Urinary bladder (tissue), 3 donors: ENCODE measurements at regions not wholly inside any gene's neighbourhood (a gene's known extent, or its start where the extent isn't known, plus 50 kb on each side); places are given as distances from the start of the nearest gene placed in this dataset.

ENCODE experiments used
- DNase-seq: peaks from one replicate; pipeline ENCODE4 v3.0.0-alpha.2; 2015; ENCODE audit errors: extremely low spot score
- H3K27ac ChIP-seq: one replicate; pipeline ENCODE4 v1.5.1; 2013; ENCODE audit warnings: low read depth, mild to moderate bottlenecking, moderate library complexity
- H3K36me3 ChIP-seq: one replicate; pipeline ENCODE4 v1.6.1; 2013; ENCODE audit warnings: mild to moderate bottlenecking, moderate library complexity; ENCODE audit not compliant: insufficient read depth
- H3K4me1 ChIP-seq: one replicate; pipeline ENCODE4 v1.6.1; 2013; ENCODE audit warnings: mild to moderate bottlenecking, moderate library complexity; ENCODE audit not compliant: insufficient read depth
- H3K4me3 ChIP-seq: one replicate; pipeline ENCODE4 v1.5.1; 2013; ENCODE audit warnings: low read depth, low read length
- WGBS: extraction: QIAGEN DNeasy Blood & Tissue Kit; methylation state at CpG from one replicate; pipeline ENCODE4 v1.1.7; 2013; 5-methylcytosine and 5-hydroxymethylcytosine counted together
- donor health status: healthy with polysubstance abuse.
- donor health status: healthy.

DNA sequence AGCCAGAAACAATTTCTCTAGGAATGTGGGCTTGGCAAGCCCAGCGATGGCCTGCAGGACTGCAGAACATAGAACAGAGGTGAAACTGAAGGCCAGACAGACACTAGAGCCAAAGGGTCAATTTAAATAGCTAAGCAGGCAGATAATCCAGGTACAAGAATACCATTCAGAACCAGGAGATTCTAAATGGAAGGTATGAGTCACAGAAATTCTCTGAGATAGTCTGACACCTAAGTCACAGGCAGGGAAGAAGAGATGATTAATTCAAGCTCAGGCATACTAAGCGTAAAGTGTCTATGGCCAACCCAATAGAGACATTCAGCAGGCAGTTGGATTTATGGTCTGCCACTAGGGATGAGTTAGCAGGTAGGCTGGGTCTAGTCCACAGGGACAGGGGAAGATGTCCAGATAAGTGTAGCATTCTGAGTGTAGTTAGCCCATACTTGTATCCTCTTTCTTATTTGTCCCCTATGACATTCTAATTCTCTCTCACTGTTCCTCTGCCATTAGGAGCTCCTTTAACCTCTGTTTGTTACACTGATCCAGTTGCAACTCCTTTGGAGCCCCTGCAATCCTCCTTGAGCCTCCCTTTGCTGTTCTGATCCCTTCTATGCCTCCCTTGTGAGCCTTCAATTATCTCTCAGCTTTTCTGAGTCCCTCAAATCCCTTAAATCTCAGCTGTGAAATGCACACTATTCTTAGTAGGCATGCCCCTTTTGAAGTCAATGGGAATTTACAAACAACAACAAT, 383.8 kb downstream of the LMO4 start:
- WGBS, result 45% methylated on average over 2 of the region's 2 CpGs
- H3K4me3 ChIP-seq, result no peak overlapping the region
- no peaks in the 10 kb centered on the region for H3K36me3 ChIP-seq
- no peak for DNase-seq
- no peaks in the 10 kb centered on the region for H3K4me1 ChIP-seq
- H3K27ac ChIP-seq, result no peak overlapping the region

DNA sequence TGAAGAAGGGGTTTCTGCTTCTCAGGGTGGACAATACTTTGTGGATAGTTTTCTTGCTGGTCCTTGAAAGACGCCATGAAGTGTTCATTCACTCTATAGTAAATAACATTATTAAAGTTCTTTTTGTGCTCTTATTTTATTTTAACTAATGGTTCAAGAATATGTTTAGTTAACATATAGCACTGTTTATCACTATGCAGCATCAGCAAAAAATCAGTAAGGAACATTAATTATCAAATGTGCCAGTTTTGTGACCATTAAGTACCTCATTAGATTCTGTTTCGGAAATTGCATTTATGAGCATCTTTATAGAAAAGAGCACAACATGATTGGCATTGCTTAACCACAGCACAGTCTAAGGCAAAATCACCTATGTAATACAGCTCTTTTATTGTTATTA, 385.6 kb downstream of the LMO4 start:
- no peaks in the 10 kb centered on the region for H3K4me1 ChIP-seq
- 98% methylated on average over 2 of the region's 2 CpGs for WGBS
- no peak for DNase-seq
- no peaks in the 10 kb centered on the region for H3K36me3 ChIP-seq
- H3K27ac ChIP-seq, result no peak overlapping the region
- no peak overlapping the region for H3K4me3 ChIP-seq

DNA sequence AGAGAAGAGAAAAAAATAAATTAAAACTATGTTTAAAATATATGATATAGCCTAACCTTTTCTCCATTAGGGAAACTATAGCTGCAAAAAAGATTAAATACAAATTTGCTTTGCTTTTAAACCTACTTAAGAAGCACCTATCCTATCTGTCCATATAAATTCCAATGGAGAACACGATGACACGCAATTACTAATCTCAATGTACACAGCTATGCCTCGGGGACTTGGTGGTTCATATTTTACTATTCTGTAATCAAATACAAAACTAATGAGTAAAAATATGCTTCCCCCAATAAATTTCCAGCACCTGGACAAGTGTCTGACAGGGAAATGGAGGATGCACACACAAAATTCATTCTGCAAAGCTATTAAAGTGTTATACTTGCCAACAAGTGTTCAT, 386.4 kb downstream of the LMO4 start:
- H3K27ac ChIP-seq, result no peak overlapping the region
- no peak overlapping the region for H3K4me3 ChIP-seq
- H3K36me3 ChIP-seq, result no peaks in the 10 kb centered on the region
- no peak for DNase-seq
- 50% methylated on average over 3 of the region's 3 CpGs for WGBS
- no peaks in the 10 kb centered on the region for H3K4me1 ChIP-seq

DNA sequence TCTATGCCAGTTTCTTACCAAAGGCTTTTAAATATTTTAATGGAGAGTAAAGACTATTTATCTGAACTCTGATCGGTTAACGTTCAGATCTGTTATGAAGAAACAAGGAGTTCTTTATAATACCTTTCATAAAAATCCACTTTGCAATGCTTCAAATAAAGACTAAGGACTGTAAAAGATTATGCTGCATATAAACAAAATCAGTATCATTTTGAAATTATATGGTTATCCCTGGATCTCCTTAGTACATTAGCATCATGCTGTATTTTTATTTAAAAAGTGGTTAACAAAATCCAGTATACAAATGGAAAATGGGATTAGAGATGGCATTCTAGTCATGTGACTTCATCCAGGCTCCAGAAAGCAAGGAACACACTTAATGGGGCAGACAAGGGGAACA, 386.8 kb downstream of the LMO4 start:
- no peak for DNase-seq
- H3K4me1 ChIP-seq, result no peaks in the 10 kb centered on the region
- H3K36me3 ChIP-seq, result no peaks in the 10 kb centered on the region
- WGBS, result 17% methylated on average over 2 of the region's 2 CpGs
- no peak overlapping the region for H3K27ac ChIP-seq
- no peak overlapping the region for H3K4me3 ChIP-seq

DNA sequence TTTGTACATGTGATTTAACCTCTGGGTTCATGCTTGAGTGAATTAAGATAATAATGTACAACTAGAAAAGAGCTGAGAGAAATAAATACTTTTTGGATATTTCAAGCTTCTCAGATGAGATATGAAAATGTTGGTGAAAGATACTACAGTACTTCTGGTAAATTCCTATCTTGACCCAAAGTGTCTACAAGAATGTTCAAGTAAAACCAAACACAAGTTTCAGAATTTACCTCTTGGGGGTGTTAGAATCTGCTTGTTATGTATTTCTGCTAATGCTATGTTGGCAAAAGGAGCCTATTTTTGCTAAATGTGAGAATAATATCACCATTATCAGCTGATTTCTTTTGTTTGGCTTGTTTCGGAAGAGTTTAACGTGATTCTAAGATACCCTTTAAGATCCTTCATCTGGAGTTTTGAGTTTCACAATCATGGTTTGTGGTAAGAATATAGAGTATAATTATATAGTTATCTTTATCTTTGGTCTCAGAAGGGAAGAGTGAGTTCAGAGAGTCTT, 388.5 kb downstream of the LMO4 start:
- Histone ChIP-seq H3K36me3 (no peaks in the 10 kb centered on the region), H3K4me1 (no peaks in the 10 kb centered on the region), H3K4me3 (no peak overlapping the region), H3K27ac (no peak overlapping the region)
- DNase-seq, result no peak
- WGBS, result 81% methylated on average over 2 of the region's 2 CpGs

DNA sequence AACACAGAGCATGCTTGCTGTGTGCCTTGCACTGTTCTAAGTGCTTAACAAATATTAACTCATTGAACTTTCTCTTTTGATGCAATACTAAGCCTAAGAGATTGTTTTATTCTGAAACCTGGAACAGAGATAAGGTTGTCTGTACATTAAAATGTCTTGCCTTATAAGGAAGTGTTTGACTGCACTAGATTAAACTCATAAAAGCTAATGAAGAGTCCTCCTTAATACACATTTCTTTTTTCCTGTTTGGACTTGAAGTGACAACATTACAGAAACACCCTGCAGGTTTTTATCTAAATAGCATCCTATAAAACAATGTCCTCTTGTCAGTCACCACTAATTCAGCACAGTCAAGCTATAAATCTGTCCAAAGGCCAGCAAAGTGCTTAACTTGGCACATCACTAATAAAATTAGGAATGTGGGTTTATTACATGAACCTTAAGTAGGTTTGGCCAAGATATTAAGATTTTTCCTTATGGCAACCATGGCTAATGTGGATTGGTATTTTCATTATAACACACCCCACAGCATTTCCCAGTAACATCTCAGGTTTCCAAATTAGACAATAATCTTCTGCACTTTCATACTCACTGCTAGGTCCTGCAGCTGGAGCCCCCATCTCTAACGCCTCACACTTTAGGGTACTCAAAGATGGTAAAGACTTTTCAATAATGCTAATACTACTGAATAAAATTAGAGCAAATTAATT, 389.7 kb downstream of the LMO4 start:
- DNase-seq, result no peak
- Histone ChIP-seq H3K4me3 (no peak overlapping the region), H3K36me3 (no peaks in the 10 kb centered on the region), H3K4me1 (no peaks in the 10 kb centered on the region), H3K27ac (no peak overlapping the region)
- 70% methylated on average over 1 of the region's 1 CpG for WGBS

DNA sequence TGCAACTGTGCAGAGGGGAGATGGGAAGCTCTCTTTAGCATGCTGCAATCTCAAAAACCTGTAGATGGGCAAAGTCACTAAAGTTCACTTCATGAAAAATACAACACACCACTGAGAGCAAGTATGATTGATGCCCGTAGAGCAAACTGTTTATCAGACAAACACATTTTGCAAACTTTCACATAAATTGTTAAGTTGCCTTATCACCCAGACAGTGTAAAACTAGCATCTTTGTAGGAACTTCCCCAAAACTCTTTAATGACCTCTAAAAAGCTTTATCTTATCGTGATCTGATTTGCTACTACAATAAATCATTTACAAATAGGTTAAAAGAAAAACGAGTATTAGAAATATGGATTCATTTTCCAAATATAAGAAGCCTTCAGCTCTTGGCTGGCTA, 391.0 kb downstream of the LMO4 start:
- Histone ChIP-seq H3K4me1 (no peaks in the 10 kb centered on the region), H3K4me3 (no peak overlapping the region), H3K27ac (no peak overlapping the region), H3K36me3 (no peaks in the 10 kb centered on the region)
- 42% methylated on average over 3 of the region's 3 CpGs for WGBS
- no peak for DNase-seq

DNA sequence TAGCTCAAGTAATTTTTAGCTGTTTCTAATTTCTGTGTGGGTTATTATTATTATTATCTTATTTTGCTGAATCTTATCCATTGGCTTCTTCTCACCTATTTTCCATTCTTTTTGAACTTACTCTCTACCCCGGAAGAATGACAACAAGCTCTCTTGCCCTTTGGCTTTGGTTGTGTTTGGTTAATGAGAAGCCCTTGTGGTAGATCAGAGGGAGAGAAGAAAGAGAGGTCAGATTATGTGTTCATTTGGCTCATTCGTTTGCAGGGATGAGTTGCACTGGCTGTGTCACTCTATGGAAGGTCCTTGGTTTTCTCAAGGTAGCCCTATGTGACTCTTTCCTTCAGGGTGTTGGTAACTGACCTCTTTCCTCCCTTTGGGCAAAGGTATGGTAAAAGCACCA, 391.9 kb downstream of the LMO4 start:
- Histone ChIP-seq H3K36me3 (no peaks in the 10 kb centered on the region), H3K4me3 (no peak overlapping the region), H3K27ac (no peak overlapping the region), H3K4me1 (no peaks in the 10 kb centered on the region)
- WGBS, result 71% methylated on average over 2 of the region's 2 CpGs
- no peak for DNase-seq

DNA sequence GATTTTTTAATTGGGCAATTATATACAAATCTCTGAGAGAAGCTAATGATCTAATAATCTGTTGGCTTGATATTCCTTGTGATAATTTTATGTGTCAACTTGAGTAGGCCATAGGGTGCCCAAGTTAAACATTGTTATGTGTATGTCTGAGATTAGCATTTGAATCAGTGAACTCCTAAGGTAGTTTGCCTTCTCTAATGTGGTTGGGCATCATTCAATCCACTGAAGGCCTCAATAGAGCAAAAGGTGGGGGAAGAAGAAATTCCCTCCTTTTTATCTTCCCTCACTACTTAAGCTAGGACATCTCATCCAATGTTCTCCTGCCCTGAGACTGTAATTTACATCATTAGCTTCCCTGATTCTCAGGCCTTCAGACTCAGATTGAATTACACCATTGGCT, 394.5 kb downstream of the LMO4 start:
- no peaks in the 10 kb centered on the region for H3K36me3 ChIP-seq
- no peak overlapping the region for H3K4me3 ChIP-seq
- no peak for DNase-seq
- H3K27ac ChIP-seq, result no peak overlapping the region
- no peaks in the 10 kb centered on the region for H3K4me1 ChIP-seq

DNA sequence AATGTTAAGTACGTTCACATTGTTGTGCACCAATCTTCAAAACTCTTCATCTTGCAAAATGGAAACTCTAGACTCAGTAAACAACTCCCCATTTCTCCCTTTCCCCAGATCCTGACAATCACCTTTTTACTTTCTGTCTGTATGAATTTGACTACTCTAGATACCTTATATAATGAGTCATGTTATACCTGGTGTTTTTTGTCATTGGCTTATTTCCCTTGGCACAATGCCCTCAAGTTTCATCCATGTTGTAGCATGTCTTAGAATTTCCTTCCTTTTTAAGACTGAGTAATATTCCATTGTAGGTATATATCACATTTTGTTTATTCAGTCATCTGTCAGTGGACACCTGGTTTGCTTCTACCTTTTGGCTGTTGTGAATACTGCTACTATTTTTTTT, 399.5 kb downstream of the LMO4 start:
- no peak overlapping the region for H3K4me3 ChIP-seq
- no peak overlapping the region for H3K27ac ChIP-seq
- no peaks in the 10 kb centered on the region for H3K4me1 ChIP-seq
- no peak for DNase-seq
- H3K36me3 ChIP-seq, result no peaks in the 10 kb centered on the region
- 96% methylated on average over 1 of the region's 1 CpG for WGBS

DNA sequence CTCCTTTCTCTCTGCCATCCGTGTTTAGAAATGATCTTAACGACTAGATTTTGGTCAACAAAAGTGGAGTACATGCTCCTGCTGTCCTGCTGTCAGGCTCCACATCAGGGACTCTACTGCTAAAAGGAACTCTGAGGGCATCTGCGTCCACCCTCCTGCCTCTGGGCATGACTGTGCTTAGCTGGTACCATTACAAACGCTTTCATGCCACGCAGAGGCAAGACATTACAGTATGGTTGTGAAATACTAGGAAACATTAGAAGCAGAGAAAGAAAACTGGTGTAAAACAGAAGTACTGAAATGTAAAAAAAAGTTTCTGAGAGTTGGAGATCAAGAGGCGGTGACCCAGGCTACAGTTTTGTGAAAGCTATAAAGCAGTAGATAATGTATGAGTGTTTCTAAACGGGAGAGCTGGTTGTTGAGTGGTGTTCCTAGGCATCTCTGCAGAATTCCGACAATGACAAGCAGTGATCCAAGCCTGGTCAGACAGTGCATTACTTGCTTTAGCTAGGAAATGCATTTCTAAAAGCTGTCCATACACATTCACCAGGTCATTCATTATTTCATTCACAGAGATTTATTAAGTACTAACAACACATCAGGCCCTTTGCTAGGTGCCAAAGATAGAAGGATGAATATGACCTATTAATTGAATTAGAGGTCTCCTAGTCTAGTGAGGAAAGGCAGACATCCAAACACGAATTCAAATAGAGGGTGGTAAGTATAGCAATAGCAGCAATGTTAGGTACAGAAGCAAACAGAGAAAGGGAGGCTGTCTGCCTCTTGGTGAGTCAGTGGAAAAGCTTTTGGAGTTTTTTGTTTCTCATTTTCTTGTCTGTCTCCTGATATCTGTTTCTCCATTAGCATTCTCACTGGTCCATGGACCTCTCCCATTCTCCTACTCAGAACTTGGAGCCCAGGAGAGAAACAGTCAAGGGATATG, 401.9 kb downstream of the LMO4 start:
- Histone ChIP-seq H3K36me3 (no peaks in the 10 kb centered on the region), H3K4me1 (no peaks in the 10 kb centered on the region), H3K27ac (no peak overlapping the region), H3K4me3 (no peak overlapping the region)
- 61% methylated on average over 9 of the region's 9 CpGs for WGBS
- no peak for DNase-seq

DNA sequence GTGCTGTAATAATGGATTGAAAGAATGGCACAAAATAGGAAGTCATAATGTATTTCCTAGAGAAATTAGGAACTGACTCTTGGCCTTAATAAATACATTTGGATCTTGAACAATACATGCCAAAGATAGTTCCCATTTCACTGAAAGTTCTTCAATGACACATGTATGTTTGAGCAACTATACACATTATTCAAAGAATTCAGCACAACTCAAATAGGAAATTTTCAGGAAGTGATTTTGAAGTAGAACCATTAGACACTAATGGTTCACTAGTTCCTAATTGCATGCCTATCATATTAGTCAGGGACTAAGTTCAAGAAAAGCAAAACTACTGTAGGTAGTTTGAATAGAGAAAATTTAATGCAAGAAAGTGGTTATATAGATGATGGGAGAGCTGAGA, 404.7 kb downstream of the LMO4 start:
- no peak for DNase-seq
- no peaks in the 10 kb centered on the region for H3K36me3 ChIP-seq
- H3K27ac ChIP-seq, result no peak overlapping the region
- H3K4me1 ChIP-seq, result no peaks in the 10 kb centered on the region
- H3K4me3 ChIP-seq, result no peak overlapping the region

DNA sequence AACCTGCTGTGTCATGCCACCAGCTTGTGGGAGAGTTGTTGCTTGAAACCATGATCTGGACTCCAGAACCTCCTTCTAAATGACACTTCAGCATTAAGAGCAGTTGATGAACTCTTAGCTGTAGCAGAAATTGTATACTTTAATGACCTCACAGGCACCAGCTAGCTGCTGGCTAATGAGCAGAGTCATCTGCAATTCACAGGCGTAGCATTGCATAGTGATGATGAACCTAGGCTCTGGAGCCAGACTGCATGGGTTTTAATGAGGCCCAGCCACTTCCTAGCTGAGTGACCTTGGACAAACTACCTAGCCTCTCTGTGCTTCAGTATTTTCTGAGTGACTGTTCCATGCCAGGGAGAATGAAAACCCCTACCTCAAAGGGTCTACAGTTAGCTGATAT, 407.1 kb downstream of the LMO4 start:
- no peaks in the 10 kb centered on the region for H3K36me3 ChIP-seq
- H3K27ac ChIP-seq, result no peak overlapping the region
- 92% methylated on average over 1 of the region's 1 CpG for whole genome bisulfite sequencing
- no peaks in the 10 kb centered on the region for H3K4me1 ChIP-seq
- no peak for DNase-seq
- no peak overlapping the region for H3K4me3 ChIP-seq

DNA sequence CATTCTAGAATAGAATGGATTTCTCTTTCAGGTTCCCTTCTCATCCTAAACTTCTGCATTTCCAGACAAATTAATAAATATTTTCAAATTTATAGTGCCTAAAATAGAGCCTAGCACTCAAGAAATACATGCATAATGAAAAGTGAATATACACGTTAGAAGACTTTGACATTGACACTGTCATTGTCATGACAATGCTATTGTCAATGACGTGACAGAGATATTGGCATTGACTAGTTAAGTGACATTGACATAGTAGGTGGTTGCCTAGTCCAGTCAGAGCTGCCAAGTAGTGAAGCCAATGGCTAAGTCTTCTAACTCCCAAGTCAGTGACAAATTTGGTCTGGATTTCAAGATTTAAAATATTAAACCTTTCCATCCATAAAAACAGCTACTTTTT, 410.5 kb downstream of the LMO4 start:
- 93% methylated on average over 2 of the region's 2 CpGs for WGBS
- Histone ChIP-seq H3K4me1 (no peaks in the 10 kb centered on the region), H3K4me3 (no peak overlapping the region), H3K36me3 (no peaks in the 10 kb centered on the region), H3K27ac (no peak overlapping the region)
- no peak for DNase-seq
